GM19035 (cell line): ENCODE measurements at regions not wholly inside any gene's neighbourhood (a gene's known extent, or its start where the extent isn't known, plus 50 kb on each side); places are given as distances from the start of the nearest gene placed in this dataset.

ENCODE experiments used
- ATAC-seq: cut with Tn5 transposase; IDR thresholded peaks from one replicate; pipeline ENCODE4 v1.9.1; 2021; ENCODE audit not compliant: unreplicated experiment

DNA sequence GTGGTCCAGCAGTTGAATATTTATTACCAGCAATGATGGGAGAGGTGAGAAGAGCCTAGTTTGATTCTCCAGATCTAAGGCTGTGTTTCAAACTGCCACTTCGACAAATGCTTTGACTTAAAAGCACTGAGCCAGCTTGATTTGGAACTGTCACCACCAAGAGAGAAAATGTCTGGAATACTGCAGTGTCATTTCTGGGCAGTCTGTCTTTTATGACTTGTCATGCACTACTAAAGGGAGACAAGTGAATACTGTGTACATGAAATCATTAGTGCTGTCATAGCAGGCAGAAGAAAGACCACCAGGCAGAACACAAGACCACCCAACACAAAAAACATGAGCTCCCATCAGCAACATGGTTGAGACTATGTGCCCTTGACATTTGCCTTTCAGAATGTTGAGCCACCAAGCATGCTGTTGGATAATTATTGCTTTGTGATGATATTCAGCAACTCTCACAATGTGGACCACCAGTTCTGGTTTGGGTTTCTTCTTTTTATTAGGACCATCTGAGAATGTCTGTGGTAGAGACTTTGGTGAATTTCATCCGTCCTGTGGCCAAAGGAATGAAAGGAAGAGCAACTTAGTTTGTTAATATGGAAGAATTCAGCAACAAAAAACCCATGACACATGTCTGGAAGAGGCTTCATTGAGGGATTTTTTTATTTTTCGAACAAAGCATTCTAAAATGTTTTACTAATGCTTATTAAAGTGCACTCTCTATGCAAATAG lies 125.8 kb downstream of the NTMT2 start:
- ATAC-seq: no peak

DNA sequence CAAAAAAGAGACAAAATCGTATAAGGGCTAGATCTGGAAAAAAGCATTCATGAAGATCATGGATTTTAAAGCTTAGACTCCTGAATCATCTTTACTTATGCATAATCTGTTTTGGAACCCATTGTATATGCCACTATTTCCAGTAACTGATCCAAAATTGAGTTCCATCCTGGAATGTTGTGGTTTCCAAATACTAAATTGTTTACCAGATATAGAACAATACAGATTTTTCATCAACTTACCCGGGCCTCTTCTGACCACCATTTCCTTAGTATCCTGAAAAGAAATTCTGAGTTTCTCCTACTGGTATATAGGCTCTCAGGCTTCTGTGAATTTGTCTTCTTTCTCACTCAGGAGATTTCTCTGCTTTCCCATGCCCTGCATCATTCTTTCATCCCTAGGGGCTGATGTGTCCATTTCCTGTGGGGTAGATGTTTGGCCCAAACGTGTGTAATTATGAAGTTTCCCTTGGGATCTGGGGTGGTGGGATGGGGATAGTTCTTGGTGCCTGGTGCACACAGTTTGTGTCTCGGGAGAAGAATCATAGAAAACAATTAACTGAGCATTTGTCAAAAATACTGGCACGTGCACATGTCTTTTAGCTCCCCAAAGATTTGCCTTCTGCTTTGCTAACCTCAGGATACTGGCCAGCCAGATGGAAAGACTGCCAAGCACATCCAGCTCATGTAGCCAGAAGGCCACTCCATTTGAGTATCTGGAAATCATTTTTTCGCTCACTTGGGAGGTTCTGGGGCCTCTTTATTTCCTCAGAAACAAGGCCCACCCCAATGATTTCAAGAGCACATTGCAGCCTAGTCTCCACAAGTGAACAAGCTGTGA lies 127.8 kb downstream of the NTMT2 start:
- no peak for ATAC-seq

DNA sequence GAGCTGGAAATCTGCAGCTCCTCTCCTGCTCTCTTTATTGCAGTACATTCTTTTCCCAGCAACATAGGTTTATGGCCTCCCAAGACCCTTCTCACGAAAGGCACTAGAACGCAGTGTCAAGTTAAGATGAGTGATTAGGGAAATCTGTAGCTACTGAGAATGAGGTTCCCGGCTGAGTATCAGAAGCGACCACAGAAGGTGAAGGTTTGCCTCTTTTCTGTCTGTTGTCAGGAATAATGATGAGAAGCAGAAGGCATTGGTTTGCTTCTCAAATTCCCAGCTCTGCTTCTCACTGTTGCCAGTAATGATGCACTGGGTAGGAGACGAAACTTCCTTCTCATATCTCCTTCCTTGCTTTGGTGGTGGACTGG lies 128.4 kb downstream of the NTMT2 start:
- ATAC-seq: no peak

DNA sequence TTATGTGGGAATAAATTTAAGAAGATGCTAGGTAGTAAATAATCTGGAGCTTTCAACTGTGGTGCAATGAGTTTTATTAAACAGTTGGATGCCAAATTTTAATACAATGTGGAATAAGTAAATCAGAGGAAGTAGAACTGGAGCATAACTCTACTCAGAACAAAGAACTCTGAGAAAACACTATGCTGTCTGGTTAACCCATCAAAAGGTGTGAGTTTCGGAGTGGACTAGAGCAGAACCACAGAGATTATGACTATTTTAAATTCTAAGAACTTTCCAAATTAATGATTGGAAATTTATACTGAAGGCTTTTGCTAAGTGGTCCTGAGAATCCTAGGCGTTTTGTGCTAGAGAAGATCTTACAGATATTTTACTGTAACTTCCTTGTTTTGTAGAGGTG lies 132.2 kb downstream of the NTMT2 start:
- no peak for ATAC-seq

DNA sequence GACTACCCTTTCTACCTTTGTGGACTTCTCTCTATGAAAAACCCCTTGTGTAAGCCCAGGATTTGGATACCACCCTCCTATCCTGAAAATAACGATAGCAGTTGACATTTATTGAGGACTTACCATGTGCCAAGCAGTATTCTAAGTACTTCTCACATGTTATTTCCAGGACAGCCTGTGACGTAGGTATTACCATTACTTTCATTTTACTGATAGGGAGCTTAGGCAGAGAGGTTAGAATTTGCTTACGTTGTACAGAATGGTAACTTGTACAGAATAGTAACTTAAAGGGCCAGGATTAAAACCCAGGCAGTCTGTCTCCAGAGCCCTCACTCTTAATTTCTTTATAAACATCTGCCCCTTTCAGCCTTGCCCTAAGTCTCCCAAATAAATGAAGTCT lies 138.3 kb downstream of the NTMT2 start:
- ATAC-seq: no peak

DNA sequence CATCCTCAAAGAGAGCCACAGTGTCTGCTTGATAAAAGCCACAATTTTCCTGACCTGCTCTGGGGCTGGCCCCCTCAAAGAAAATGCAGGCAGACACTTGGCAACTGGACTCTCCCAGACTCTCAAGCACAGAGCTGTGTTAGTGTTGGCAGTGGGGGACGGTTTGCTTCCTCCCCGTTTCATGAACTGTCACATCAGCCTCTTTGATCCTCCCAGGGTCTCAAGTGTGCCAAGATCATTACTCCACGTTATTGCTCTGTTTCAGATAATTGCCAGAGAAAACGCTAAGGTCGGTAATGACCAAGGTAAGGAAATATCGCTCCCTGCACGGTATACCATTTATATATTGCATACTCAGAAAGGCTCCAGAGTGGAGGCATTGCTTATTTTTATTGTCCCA lies 138.8 kb downstream of the NTMT2 start:
- ATAC-seq: no peak

DNA sequence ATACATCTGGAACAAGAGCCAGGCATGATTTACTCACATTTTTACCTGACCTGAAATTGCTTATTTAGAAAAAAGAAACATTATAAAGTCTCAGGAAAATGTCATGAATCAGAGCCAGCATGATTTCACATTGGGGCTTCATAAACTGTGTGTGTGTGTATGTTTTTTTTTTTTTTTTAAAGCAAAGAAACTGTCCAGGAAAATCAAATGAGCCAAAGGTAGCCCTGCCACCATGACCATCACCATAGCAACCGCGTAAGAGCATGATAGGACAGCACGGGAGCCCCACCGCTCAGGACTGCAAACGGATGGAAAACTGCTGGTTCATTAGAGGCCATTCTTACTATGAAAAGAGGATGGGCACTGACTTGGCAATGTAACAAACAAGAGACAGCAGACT lies 139.2 kb downstream of the NTMT2 start:
- no peak for ATAC-seq

DNA sequence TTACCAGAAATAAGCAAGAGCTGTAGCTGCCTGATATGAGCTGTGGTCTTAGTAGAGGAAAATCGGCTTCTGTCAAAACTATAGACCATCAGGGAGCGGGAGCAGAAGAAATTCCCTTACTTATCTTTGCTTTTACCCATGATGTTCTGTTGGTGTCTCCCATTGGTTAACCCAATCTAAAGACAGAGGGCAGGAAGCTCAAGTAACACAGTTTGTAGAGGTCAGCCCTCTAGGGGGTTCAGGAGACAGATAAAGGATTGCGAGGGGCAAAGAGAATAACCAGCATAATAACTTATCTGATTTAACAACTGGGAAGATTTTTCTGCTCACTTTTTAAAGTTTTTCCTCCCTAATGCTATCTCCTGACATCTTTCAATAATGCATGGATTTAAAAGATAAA lies 142.4 kb downstream of the NTMT2 start:
- ATAC-seq: no peak

DNA sequence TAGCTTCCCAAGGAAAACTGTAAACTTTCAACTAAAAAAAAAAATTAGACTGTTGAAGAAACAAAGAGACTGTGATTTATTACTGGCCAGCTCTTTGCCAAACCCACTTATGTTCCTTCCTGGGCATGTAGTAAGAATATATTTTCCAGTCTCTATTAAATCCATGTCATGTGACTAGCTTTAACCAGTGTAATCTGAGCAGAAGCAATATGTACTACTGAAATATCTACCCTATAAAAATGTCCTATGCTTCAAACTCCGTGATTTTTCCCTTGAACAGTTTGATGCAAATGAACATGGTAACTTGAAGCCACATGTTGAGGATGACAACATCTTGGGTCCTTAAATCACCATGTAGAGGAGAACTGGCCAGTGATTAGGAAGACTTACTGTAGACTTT lies 144.5 kb downstream of the NTMT2 start:
- no peak for ATAC-seq

DNA sequence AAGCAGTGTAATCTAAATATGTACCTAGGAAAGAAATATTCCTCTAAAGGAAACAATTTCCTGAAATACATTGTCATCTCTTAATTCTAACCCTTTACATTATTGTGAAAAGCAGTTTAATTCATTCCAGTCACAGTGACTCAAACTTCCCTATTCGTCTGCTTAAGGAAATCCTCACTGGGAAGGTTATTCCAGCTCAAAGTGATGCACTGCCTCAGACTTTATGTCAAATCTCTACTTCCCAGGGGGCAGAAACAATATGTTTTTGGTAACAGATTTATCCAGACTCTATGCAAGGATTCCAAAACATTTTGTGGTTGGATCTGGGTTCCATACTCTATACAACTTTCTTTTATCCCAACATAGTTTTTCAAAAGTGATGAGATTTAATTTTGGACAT lies 145.2 kb downstream of the NTMT2 start:
- no peak for ATAC-seq

DNA sequence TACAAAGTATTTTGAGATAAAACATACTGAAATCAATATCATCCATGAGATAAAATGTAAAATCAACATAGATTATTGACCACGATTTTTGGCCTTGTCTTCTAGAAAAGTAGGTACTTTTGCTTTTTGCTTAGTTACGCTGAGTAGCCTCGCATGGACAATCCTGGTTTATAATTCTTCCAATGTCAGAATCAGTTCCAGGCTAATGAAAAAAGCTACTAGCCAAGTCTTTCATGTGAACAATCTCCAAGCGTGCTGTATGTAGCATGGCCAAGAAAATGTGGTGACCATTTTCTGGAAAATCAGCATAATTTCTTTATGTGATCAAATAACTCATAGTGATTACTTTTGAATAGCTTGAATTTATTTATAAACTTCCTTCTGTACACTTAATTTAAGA lies 145.8 kb downstream of the NTMT2 start:
- no peak for ATAC-seq

DNA sequence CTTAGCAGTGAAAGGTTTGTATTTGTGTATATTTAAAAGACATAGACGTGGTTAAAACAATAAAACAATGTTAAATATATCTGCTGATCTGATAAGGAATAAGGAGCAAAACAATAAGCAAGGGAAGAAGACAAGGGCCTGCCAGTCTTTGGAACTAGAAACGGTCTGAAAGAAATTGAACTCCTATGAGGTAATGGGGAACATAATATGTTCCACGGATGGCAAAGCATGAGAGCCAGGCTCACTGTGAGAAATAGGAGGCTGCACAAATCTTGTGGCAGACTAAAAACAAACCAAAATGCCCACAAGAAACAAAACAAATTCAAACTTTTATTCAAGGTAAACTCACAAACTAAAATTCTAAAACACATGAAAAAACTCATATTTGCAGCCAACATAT lies 150.5 kb downstream of the NTMT2 start:
- no peak for ATAC-seq

DNA sequence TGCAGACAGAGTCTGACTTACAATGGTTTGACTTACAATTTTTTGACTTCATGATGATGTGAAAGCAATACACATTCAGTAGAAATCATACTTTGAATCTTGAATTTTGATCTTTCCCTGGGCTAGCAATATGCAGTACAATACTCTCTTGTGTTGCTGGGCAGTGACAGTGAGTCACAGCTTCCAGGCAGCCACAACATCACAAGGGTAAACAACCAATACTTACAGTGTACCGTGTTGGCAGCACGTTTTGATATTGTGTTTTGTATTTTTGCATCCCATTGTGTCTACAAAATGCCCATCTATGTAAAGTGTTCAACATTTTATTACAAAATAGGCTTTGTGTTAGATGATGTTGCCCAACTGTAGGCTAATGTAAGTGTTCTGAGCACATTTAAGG lies 150.9 kb downstream of the NTMT2 start:
- ATAC-seq: no peak

DNA sequence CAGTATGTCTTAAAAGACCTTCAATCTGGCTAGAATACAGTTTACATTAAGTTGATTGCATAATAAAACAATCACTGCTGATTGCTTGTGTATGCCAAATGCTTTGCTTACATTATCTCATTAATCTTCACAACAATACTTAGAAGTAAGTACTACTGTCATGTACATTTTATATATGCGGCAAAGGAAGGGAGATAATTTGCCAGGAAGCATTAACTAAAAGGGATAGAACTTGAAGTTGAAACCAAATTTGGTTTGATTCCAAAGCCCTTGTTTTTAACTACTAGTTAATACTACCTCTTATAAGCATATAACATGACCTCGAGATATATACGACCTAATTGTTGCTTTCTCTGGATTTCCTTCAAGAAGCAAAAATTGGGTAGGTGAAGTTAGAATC lies 155.8 kb downstream of the NTMT2 start:
- ATAC-seq: no peak

DNA sequence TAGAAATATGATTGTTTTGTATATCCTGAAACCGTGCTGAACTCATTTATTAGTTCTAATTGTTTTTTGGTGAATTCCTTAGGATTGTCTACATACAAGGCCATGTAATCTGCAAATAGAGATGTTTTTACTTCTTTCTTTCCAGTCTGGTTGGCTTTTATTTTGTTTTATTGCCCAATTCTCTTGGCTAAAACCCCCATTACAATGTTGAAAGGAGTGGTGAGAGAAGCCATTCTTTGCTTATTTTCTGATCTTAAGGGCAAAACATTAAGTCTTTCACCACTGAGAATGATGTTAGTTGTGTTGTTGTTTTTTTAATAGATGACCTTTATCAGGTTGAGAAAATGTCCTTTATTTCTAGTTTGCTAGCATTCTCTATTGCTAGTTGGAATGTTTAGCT lies 157.3 kb downstream of the NTMT2 start:
- no peak for ATAC-seq

DNA sequence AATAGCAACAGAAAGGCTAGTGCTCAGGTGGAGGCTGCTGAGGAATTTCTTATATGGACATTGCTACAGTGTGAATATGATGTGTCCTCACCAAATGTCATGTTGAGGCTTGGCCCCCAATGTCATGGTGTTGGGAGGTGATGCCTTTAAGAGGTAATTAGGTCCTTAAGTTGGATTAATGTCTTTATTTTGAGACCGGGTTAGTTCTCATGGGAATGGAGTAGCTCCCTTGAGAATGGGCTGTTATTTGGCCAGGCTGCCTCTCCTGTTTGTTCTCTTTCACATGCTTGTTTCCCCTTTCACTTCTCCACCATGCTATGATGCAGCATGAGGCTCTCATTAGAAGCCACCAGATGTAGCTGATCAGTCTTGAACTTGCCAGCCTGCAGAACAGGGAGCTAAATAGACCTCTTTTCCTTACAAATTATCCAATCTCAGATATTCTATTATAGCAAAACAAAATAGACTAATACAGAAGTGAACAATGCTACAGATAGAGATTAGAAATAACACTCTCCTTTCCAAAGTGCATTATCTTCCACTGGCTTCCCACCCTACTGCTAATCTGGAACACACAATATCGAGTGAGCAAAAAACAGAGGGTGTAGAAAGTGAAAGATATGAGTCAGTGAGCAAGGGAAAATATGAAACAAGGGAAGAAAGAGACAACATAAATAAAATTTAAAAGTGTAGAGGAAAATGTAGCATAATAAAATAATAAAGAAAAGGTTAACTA lies 160.2 kb downstream of the NTMT2 start:
- ATAC-seq: no peak

DNA sequence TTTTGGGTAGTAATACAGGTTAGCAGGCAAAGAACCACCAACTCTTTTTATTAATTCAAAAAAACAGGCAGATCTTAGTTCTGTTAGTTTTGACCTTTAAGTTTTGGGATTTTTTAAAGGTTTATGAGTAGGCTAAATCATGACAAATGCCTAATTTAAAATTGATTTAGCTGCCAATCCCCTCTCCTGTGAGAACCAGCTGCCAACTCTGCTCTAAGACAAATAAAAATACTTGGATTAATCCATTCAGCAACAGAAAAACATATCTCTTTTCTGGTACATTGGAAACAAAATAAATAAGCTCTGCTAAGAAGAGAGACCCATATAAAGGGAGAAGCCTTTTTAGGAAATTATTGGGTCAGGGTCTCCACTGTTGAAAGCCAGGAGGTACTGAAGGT lies 160.8 kb downstream of the NTMT2 start:
- no peak for ATAC-seq

DNA sequence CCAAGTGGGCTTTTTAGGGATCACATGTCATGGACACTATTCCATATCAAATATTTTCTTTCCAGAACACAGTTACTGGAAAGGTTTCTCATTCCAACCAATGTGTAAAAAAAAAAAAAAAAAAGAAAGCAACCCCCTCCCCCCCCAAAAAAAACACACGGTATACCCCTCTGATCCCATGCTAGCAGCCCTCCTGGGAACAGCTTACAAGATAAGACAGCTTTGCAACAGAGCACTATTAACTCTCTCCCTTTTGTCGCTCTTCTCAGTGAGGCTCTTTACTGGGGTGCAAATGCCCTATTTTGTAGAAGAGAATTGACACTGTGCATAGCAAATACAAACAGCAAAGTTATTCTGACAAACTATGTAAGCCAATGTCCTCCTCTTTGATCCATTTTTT lies 161.2 kb downstream of the NTMT2 start:
- no peak for ATAC-seq

DNA sequence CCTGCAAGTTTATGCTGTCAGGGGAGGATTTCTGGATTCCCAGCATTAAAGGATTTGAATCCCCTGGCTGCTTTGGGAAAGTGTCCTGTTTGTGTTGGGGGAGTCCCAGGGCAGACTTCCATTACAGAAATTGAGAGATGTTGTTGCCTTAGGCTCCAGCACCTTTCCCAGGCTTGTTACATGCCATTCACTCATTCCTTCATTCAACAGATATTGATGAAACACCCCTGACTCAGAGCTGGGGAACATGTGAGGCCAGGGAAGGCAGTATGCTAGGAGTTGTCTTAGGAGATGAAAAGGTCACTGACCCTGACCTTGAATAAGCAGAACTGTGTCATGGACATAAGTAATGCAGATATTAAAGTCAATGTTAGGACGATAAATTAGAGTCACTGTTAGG lies 161.7 kb downstream of the NTMT2 start:
- no peak for ATAC-seq

DNA sequence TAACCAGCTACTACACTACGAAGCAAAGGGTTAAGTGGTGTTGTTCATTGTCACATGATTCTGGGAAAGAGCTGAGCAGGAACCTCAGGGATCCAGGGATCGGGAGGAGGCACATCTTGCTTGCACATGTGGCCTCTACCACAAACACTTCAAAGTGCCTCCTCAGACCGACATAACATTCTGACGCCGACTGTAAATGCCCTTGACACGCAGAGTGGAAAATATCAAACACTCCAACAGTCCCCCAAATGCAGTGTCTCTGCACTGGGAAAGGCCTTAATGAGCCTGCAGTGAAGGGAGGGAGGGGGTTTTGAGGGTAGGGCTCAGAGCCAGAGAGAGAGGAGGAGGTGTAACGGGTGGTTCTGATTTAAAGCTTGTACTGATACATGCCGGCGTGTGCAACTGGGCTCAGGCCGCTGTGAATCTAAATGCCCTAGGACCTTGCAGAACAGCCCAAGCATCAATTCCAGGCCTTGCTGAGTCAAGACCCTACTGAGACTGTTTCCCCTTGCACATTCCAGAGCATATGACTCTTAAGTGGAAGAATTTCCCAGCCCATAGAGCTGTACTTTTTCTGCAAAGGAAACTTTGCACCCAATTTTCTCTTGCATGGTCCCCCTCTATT lies 163.7 kb downstream of the NTMT2 start:
- no peak for ATAC-seq

DNA sequence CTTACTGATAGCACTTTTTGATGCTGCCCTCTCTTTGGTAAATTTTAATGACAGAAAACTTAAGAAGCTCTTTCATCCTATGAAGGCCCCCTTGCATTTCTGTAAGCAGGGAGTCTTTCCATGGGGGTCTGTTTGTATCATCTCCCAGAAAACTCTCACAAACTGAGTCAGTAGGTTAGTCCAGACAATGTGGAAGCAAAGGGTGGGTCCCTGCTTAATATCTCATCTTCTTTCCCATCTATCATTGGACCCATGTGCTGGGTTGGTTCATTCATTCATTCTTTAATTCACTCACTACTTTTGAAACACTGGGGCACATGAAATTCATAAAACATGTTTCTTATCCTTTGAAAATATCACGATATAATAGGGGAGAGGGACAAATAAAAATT lies 164.3 kb downstream of the NTMT2 start:
- ATAC-seq: no peak

DNA sequence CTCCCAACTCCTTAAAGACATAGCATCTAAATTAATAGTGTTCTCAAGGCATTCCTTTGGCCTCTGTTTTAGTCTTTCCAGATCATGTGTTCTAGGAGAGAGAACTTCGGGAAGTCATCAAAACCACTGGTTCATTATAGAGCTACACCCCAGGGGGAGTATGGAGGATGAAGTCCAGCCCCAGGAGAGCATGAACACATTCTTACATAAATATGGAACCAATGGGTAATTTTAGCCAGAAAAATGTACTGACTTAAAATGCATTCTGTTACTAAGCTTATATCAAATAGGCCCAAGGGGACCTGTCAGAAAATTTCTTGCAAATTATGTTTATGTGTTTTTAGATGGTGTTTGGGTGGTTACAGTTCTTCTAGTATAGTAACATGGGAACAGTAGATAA lies 165.2 kb downstream of the NTMT2 start:
- ATAC-seq: no peak
